ENCODE measurements at regions not wholly inside any gene's neighbourhood (a gene's known extent, or its start where the extent isn't known, plus 50 kb on each side); places are given as distances from the start of the nearest gene placed in this dataset.

DNA sequence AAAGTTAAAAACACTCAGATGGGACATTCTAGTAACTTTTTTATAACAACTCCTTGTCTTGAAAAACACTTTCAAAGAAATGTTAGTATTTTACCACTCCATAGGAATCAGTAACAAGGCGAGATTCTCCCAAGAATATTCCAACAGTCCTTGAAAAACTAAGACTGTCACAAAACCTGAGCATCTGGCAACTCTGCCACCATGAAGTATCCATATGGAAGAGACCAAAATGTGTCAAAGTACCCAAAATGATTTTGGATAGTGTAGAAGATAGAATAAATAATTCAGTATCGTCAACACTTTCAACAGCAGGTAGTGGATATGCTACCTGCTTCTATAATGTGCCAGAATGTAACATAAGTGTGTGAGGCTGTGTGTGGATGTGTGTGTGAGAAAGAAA lies 361.8 kb downstream of the ZEB2 start:
- TF ChIP-seq, protein P1, sequence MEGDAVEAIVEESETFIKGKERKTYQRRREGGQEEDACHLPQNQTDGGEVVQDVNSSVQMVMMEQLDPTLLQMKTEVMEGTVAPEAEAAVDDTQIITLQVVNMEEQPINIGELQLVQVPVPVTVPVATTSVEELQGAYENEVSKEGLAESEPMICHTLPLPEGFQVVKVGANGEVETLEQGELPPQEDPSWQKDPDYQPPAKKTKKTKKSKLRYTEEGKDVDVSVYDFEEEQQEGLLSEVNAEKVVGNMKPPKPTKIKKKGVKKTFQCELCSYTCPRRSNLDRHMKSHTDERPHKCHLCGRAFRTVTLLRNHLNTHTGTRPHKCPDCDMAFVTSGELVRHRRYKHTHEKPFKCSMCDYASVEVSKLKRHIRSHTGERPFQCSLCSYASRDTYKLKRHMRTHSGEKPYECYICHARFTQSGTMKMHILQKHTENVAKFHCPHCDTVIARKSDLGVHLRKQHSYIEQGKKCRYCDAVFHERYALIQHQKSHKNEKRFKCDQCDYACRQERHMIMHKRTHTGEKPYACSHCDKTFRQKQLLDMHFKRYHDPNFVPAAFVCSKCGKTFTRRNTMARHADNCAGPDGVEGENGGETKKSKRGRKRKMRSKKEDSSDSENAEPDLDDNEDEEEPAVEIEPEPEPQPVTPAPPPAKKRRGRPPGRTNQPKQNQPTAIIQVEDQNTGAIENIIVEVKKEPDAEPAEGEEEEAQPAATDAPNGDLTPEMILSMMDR (IDR thresholded peaks at IDR 0.05; ENCODE audit: low read depth, low read length), result no peak
- TF ChIP-seq POLR2A (IDR thresholded peaks at IDR 0.05; ENCODE audit: extremely low read depth, insufficient read length), result no peak
